Peyer's patch (tissue), 4 donors: ENCODE measurements at regions not wholly inside any gene's neighbourhood (a gene's known extent, or its start where the extent isn't known, plus 50 kb on each side); places are given as distances from the start of the nearest gene placed in this dataset.

Experiments used
- CTCF ChIP-seq, 6 experiments: fragments of 450-650 bp in 4 of 6; fragments of 200-600 bp in 2 of 6; sonication (generic) in 1 of 6; IDR thresholded peaks; one replicate each; pipeline ENCODE4 v1.5.1; 2017 to 2019; ENCODE audit warnings: antibody characterized with exemption in 6 of 6, mild to moderate bottlenecking in 3 of 6, moderate library complexity in 1 of 6
- POLR2A ChIP-seq, 2 donors: fragments of 450-650 bp; IDR thresholded peaks; one replicate each; pipeline ENCODE4 v1.5.1; 2017; ENCODE audit warnings: antibody characterized with exemption in 2 of 2, mild to moderate bottlenecking in 2 of 2, moderate library complexity in 2 of 2

GRCh38 chr15:47401427-47401826, 315.9 kb upstream of the SEMA6D start:
- TF ChIP-seq POLR2A (IDR thresholded peaks at IDR 0.05) = no peak
- no peak for TF ChIP-seq CTCF (IDR thresholded peaks at IDR 0.05)
